ENCODE measurements at regions not wholly inside any gene's neighbourhood (a gene's known extent, or its start where the extent isn't known, plus 50 kb on each side); places are given as distances from the start of the nearest gene placed in this dataset.

GRCh38 chr10:114766470-114766869 is 55.1 kb upstream of the FHIP2A start:
- DNase-seq (ENCODE audit: low spot score): no peak
- no peak for TF ChIP-seq ETV6 (CRISPR knock-in tag; IDR thresholded peaks at IDR 0.05)
- TF ChIP-seq ZNF121 (CRISPR knock-in tag; IDR thresholded peaks at IDR 0.05): no peak
- no peak for TF ChIP-seq KAT7 (CRISPR knock-in tag; IDR thresholded peaks at IDR 0.05; ENCODE audit: borderline replicate concordance)
- no peak for TF ChIP-seq ZNF671 (CRISPR knock-in tag; IDR thresholded peaks at IDR 0.05)
- TF ChIP-seq CREM (CRISPR knock-in tag; IDR thresholded peaks at IDR 0.05): no peak
- no peak for TF ChIP-seq ATF6 (CRISPR knock-in tag; IDR thresholded peaks at IDR 0.05)
- TF ChIP-seq FOXJ3 (CRISPR knock-in tag; IDR thresholded peaks at IDR 0.05; ENCODE audit: borderline replicate concordance): no peak
- no peak for TF ChIP-seq ZNF263 (CRISPR knock-in tag; IDR thresholded peaks at IDR 0.05; ENCODE audit: low read depth)
- TF ChIP-seq ATF1 (CRISPR knock-in tag; IDR thresholded peaks at IDR 0.05): no peak
- no peak for TF ChIP-seq PRRX2 (CRISPR knock-in tag; IDR thresholded peaks at IDR 0.05)
- TF ChIP-seq ZNF423 (CRISPR knock-in tag; IDR thresholded peaks at IDR 0.05): no peak
- no peak for TF ChIP-seq NFYB (CRISPR knock-in tag; conservative IDR thresholded peaks at IDR 0.05; ENCODE audit: low read depth)
- no peak for TF ChIP-seq SP1 (CRISPR knock-in tag; conservative IDR thresholded peaks at IDR 0.05)
- POLR2A ChIA-PET: no interaction called here
- CTCF ChIA-PET: no interaction called here
- ATAC-seq: no peak
- H3K9me3 Mint-ChIP-seq: no peaks in the 10 kb centered on the region
- peak overlapping the region; percentile 83 for H3K4me3 Mint-ChIP-seq
- peaks cover 27% of the 10 kb centered on the region for H3K27me3 Mint-ChIP-seq (ENCODE audit: low read depth)
- H3K4me1 Mint-ChIP-seq: peaks cover 10% of the 10 kb centered on the region
- H3K27ac Mint-ChIP-seq: no peak overlapping the region
- no peaks in the 10 kb centered on the region for H3K36me3 Mint-ChIP-seq

GRCh38 chr10:114767101-114767985 is 54.2 kb upstream of the FHIP2A start:
- POLR2A ChIA-PET: interaction anchor here (0.7 kb wide), 1 partner anchor 444 kb away, joined by 5 read pairs; no protein-coding TSS in a partner anchor
- peaks cover 27% of the 10 kb centered on the region for H3K27me3 Mint-ChIP-seq (ENCODE audit: low read depth)
- H3K36me3 Mint-ChIP-seq: no peaks in the 10 kb centered on the region
- peaks cover 10% of the 10 kb centered on the region for H3K4me1 Mint-ChIP-seq
- H3K4me3 Mint-ChIP-seq: peak overlapping the region; percentile 83
- DNase-seq (ENCODE audit: low spot score): peak; percentile 62
- CTCF ChIA-PET: interaction anchor here (0.8 to 1.4 kb wide), 4 partner anchors 54 to 363 kb away, joined by 3 to 6 read pairs (median 3); partner anchors contain the start of gene FHIP2A
- ATAC-seq: peak; percentile 87
- no peak overlapping the region for H3K27ac Mint-ChIP-seq
- no peaks in the 10 kb centered on the region for H3K9me3 Mint-ChIP-seq
- TF ChIP-seq PREB (CRISPR knock-in tag; IDR thresholded peaks at IDR 0.05; ENCODE audit: borderline replicate concordance): no peak
- peak; percentile 51; the same call in 1 of the 2 replicates for TF ChIP-seq ESRRA (CRISPR knock-in tag; IDR thresholded peaks at IDR 0.05; ENCODE audit: borderline replicate concordance)
- no peak for TF ChIP-seq USF2 (CRISPR knock-in tag; IDR thresholded peaks at IDR 0.05)
- no peak for TF ChIP-seq STAT6 (CRISPR knock-in tag; conservative IDR thresholded peaks at IDR 0.05; ENCODE audit: low read depth)
- no peak for TF ChIP-seq AFF4 (CRISPR knock-in tag; IDR thresholded peaks at IDR 0.05; ENCODE audit: borderline replicate concordance)
- TF ChIP-seq E2F5 (CRISPR knock-in tag; IDR thresholded peaks at IDR 0.05): 0 out of 2 replicates have a peak, but pooled peaks have one; percentile 25
- no peak for TF ChIP-seq TEAD4 (CRISPR knock-in tag; IDR thresholded peaks at IDR 0.05)
- TF ChIP-seq JUN (CRISPR knock-in tag; IDR thresholded peaks at IDR 0.05): no peak
- peak; percentile 61 for TF ChIP-seq FOXP1 (CRISPR knock-in tag; IDR thresholded peaks at IDR 0.05; ENCODE audit: borderline replicate concordance)

Measured in WTC11 (cell line).